ENCODE measurements at regions not wholly inside any gene's neighbourhood (a gene's known extent, or its start where the extent isn't known, plus 50 kb on each side); places are given as distances from the start of the nearest gene placed in this dataset.

- intact Hi-C loops (cut with micrococcal nuclease), result no loop called here
- POLR2A ChIA-PET, result no interaction called here
- CTCF ChIA-PET, result no interaction called here
- Mint-ChIP-seq H3K27me3 (no peaks in the 10 kb centered on the region), H3K4me1 (peaks cover 9% of the 10 kb centered on the region), H3K36me3 (ENCODE audit: low read depth) (no peaks in the 10 kb centered on the region), H3K4me3 (no peak overlapping the region), H3K27ac (no peak overlapping the region), H3K9me3 (peaks cover 7% of the 10 kb centered on the region)
- no peak for DNase-seq
- TF ChIP-seq CTCF (IDR thresholded peaks at IDR 0.05), result no peak
- no peak for ATAC-seq (ENCODE audit: low read depth)
Measured at GRCh38 chr2:145207884-145208283, 688.0 kb upstream of the ZEB2 start.

GRCh38 chr2:145206496-145207281 is 686.8 kb upstream of the ZEB2 start:
- no peak for TF ChIP-seq CTCF (IDR thresholded peaks at IDR 0.05)
- intact Hi-C loops (cut with micrococcal nuclease), result no loop called here
- ATAC-seq (ENCODE audit: low read depth), result no peak
- no peak overlapping the region for H3K27ac Mint-ChIP-seq
- DNase-seq, result no peak
- no peaks in the 10 kb centered on the region for H3K27me3 Mint-ChIP-seq
- no peaks in the 10 kb centered on the region for H3K36me3 Mint-ChIP-seq (ENCODE audit: low read depth)
- ChIA-PET POLR2A (no interaction called here), CTCF (no interaction called here)
- peaks cover 7% of the 10 kb centered on the region for H3K9me3 Mint-ChIP-seq
- no peak overlapping the region for H3K4me3 Mint-ChIP-seq
- peaks cover 9% of the 10 kb centered on the region for H3K4me1 Mint-ChIP-seq

GRCh38 chr2:145203891-145204290 is 684.0 kb upstream of the ZEB2 start:
- intact Hi-C loops (cut with micrococcal nuclease), result no loop called here
- no peak overlapping the region for H3K27ac Mint-ChIP-seq
- no peak for DNase-seq
- H3K36me3 Mint-ChIP-seq (ENCODE audit: low read depth), result no peaks in the 10 kb centered on the region
- peaks cover 7% of the 10 kb centered on the region for H3K4me1 Mint-ChIP-seq
- ChIA-PET CTCF (no interaction called here), POLR2A (no interaction called here)
- TF ChIP-seq CTCF (IDR thresholded peaks at IDR 0.05), result no peak
- no peak for ATAC-seq (ENCODE audit: low read depth)
- no peaks in the 10 kb centered on the region for H3K9me3 Mint-ChIP-seq
- H3K4me3 Mint-ChIP-seq, result no peak overlapping the region
- H3K27me3 Mint-ChIP-seq, result no peaks in the 10 kb centered on the region

GRCh38 chr2:145199827-145200706 is 680.1 kb upstream of the ZEB2 start:
- no peak overlapping the region for H3K27ac Mint-ChIP-seq
- DNase-seq (no peak), ATAC-seq (ENCODE audit: low read depth) (no peak)
- no peak for TF ChIP-seq CTCF (IDR thresholded peaks at IDR 0.05)
- H3K4me3 Mint-ChIP-seq, result no peak overlapping the region
- H3K9me3 Mint-ChIP-seq, result no peaks in the 10 kb centered on the region
- CTCF ChIA-PET, result no interaction called here
- intact Hi-C loops (cut with micrococcal nuclease), result no loop called here
- no peaks in the 10 kb centered on the region for H3K4me1 Mint-ChIP-seq
- H3K27me3 Mint-ChIP-seq, result no peaks in the 10 kb centered on the region
- H3K36me3 Mint-ChIP-seq (ENCODE audit: low read depth), result no peaks in the 10 kb centered on the region
- POLR2A ChIA-PET, result no interaction called here

GRCh38 chr2:145199042-145199441 is 679.1 kb upstream of the ZEB2 start:
- Mint-ChIP-seq H3K36me3 (ENCODE audit: low read depth) (no peaks in the 10 kb centered on the region), H3K4me1 (no peaks in the 10 kb centered on the region), H3K9me3 (no peaks in the 10 kb centered on the region), H3K27ac (no peak overlapping the region), H3K27me3 (no peaks in the 10 kb centered on the region), H3K4me3 (no peak overlapping the region)
- intact Hi-C loops (cut with micrococcal nuclease), result no loop called here
- ATAC-seq (ENCODE audit: low read depth) (no peak), DNase-seq (no peak)
- POLR2A ChIA-PET, result no interaction called here
- CTCF ChIA-PET, result no interaction called here
- no peak for TF ChIP-seq CTCF (IDR thresholded peaks at IDR 0.05)
